Stimulated activated naive CD8-positive, alpha-beta T cell treated with anti-CD3 and anti-CD28 coated beads, Interleukin-15, Interleukin-2, amounts not matched to agents 100 ng/mL and 50 ng/mL, for 24 hours (primary cell): ENCODE measurements at regions not wholly inside any gene's neighbourhood (a gene's known extent, or its start where the extent isn't known, plus 50 kb on each side); places are given as distances from the start of the nearest gene placed in this dataset.

Source experiments
- H3K27ac Mint-ChIP-seq: one replicate; pipeline ENCODE4 v1.8.0; 2021; ENCODE audit warnings: mild to moderate bottlenecking, mixed read lengths
- H3K27me3 Mint-ChIP-seq: one replicate; pipeline ENCODE4 v1.8.0; 2021; ENCODE audit warnings: mixed read lengths
- H3K36me3 Mint-ChIP-seq: one replicate; pipeline ENCODE4 v1.8.0; 2021; ENCODE audit warnings: low read depth, mixed read lengths
- H3K4me1 Mint-ChIP-seq: one replicate; pipeline ENCODE4 v1.8.0; 2021; ENCODE audit warnings: low read depth, mixed read lengths
- H3K4me3 Mint-ChIP-seq: one replicate; pipeline ENCODE4 v1.8.0; 2021; ENCODE audit warnings: mild to moderate bottlenecking, mixed read lengths
- H3K9me3 Mint-ChIP-seq: one replicate; pipeline ENCODE4 v1.8.0; 2021; ENCODE audit warnings: mixed read lengths

DNA sequence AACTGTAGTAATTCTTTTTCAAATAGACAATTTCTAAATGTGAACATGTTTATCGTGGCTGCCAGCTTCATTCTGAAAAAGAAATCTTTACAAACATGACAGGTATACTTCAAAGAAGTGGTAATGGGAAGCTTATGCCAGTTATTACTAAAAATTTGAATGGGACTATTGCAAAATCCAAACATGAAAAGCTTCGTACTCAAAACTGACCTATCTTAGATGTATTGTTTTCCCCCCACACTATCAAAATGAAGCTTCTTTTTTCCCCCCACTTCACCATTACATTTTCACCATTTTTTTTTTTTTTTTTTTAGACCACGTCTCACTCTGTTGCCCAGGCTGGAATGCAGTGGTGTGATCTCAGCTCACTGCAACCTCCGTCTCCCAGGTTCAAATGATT lies 50.4 kb upstream of the SERTAD2 start:
- H3K4me1 Mint-ChIP-seq = peaks cover 29% of the 10 kb centered on the region

DNA sequence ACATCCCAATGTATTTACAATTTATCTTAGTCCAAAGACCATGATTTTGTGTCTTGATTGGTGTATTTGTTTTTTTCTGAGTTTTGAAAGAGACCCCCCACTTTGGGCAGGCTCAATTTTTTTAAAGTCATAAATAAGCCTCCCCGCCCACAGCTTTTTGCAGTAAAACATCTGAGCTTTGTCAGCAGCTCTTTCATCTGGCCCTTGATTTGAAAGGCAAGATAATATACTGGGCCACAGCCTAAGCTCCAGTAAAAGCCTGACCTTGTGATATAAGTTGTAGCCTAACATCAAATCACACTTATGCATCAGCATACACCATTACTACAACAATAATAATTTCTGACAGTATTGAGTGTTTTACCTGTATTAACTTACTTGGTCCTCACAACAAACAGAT lies 51.3 kb upstream of the SERTAD2 start:
- H3K4me1 Mint-ChIP-seq = peaks cover 20% of the 10 kb centered on the region
- peaks cover 5% of the 10 kb centered on the region for H3K36me3 Mint-ChIP-seq
- peaks cover 5% of the 10 kb centered on the region for H3K9me3 Mint-ChIP-seq
- H3K27me3 Mint-ChIP-seq = no peaks in the 10 kb centered on the region
- H3K4me3 Mint-ChIP-seq = no peak overlapping the region
- H3K27ac Mint-ChIP-seq = no peak overlapping the region

More for the DNA sequence above, 50.4 kb upstream of the SERTAD2 start:
- H3K9me3 Mint-ChIP-seq = peaks cover 9% of the 10 kb centered on the region
- no peak overlapping the region for H3K4me3 Mint-ChIP-seq
- H3K27me3 Mint-ChIP-seq = no peaks in the 10 kb centered on the region
- peaks cover 7% of the 10 kb centered on the region for H3K36me3 Mint-ChIP-seq
- no peak overlapping the region for H3K27ac Mint-ChIP-seq

DNA sequence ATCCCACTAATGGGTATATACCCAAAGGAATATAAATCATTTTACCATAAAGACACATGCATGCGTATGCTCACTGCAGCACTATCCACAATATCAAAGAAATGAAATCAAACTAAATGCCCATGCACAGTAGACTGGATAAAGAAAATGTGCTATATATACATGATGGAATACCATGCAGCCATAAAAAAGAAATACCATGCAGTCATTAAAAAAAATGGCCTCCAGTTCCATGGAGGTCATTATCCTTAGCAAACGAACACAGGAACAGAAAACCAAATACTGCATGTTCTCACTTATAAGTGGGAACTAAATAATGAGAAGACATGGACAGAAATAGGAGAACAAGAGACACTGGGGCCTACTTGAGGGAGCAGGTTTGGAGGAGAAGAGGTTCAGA lies 53.6 kb upstream of the SERTAD2 start:
- H3K9me3 Mint-ChIP-seq = peaks cover 5% of the 10 kb centered on the region
- no peak overlapping the region for H3K4me3 Mint-ChIP-seq
- H3K36me3 Mint-ChIP-seq = peaks cover 3% of the 10 kb centered on the region
- H3K27ac Mint-ChIP-seq = no peak overlapping the region
- H3K27me3 Mint-ChIP-seq = no peaks in the 10 kb centered on the region
- peaks cover 20% of the 10 kb centered on the region for H3K4me1 Mint-ChIP-seq

DNA sequence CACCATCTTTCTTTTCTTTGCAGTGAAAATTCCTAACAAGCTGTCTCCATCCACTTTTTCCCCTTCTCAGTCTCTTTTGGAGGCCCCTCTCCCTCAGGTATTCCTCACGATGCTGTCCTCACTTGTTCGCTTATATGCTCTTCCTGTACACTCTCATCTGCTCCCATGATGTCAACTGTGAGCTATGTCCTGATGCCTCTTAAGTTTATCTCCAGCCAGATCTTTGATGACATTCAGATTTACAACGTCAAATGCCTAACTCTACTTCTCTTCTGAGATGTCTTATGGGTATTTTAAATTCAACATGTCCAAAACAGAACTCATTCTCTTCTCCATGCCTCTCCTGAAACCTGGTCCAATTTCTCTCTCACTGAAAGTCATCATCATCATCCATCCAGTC lies 55.1 kb upstream of the SERTAD2 start:
- Mint-ChIP-seq H3K27me3 (no peaks in the 10 kb centered on the region), H3K4me1 (peaks cover 22% of the 10 kb centered on the region), H3K4me3 (no peak overlapping the region), H3K9me3 (peaks cover 5% of the 10 kb centered on the region), H3K27ac (no peak overlapping the region), H3K36me3 (peaks cover 3% of the 10 kb centered on the region)

DNA sequence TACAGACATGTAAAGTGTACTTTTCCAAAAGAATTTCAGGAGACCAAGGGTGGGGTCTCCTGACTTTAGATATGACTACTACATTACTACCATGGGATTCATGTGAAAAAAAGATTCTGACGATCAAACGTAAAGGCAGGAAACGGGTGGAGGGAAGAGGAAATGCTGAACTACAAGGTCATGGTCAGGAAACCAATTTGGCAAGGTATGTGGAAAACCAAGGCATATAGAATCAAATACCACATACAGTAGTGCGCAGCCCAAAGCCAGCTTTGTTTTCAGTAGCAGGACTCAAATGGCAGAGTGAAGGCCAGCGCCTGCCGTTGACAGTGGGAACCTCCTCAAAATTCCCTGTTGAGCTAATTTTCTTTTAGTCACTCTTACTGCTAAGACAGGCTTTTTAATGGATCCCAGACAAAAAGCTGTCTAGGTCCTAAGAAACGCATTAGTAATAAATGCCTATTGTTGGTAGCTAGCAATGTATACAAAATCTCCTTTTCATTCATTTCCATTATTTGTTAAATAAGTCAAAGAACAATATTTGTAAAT lies 57.6 kb upstream of the SERTAD2 start:
- H3K4me3 Mint-ChIP-seq = peak overlapping the region; percentile 52

DNA sequence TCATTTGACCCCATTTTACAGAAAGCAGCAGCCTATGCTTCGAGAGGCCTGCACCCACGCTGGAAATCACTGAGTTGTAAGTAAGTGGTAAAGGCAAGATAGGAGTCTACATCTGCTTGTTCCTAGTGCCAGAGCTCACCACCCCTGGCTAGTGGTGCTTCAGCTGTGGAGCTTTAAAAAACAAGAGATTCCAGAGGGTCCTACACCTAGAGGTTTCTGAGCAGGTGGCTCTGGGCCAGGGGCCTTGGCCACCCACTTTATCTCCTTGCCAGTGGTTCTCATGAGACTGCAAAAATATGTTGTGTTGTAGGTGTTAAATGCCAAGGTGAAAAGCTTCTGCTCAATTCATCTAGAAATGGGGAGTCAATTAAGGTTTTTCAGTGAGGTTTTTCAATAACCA lies 60.0 kb upstream of the SERTAD2 start:
- Mint-ChIP-seq H3K4me3 (no peak overlapping the region), H3K9me3 (no peaks in the 10 kb centered on the region), H3K27me3 (no peaks in the 10 kb centered on the region), H3K27ac (no peak overlapping the region), H3K4me1 (peaks cover 22% of the 10 kb centered on the region), H3K36me3 (no peaks in the 10 kb centered on the region)

More for the DNA sequence above, 57.6 kb upstream of the SERTAD2 start:
- Mint-ChIP-seq H3K4me1 (peaks cover 16% of the 10 kb centered on the region), H3K27me3 (no peaks in the 10 kb centered on the region), H3K36me3 (peaks cover 3% of the 10 kb centered on the region), H3K9me3 (peaks cover 5% of the 10 kb centered on the region), H3K27ac (peak overlapping the region; percentile 52)

DNA sequence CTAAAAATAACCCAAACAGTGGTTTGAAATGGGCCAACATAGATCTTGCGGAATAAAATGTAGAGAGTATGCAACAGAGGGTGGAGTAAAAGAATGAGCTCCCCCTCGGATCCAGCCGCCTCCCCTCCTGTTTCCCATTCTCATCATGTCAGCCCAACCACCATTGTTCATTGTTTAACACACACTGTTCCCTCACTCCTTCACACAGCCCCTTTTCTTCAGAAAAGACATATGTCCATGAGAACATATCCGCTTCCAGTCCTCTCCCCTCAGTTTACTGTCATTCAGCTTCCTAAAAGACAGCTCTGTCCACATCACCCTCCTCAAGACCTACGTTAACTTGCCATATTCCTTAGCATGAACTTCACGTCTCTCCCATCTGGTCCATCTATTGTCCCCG lies 62.9 kb upstream of the SERTAD2 start:
- Mint-ChIP-seq H3K4me1 (peaks cover 15% of the 10 kb centered on the region), H3K9me3 (no peaks in the 10 kb centered on the region), H3K27ac (no peak overlapping the region), H3K27me3 (no peaks in the 10 kb centered on the region), H3K4me3 (no peak overlapping the region), H3K36me3 (no peaks in the 10 kb centered on the region)

DNA sequence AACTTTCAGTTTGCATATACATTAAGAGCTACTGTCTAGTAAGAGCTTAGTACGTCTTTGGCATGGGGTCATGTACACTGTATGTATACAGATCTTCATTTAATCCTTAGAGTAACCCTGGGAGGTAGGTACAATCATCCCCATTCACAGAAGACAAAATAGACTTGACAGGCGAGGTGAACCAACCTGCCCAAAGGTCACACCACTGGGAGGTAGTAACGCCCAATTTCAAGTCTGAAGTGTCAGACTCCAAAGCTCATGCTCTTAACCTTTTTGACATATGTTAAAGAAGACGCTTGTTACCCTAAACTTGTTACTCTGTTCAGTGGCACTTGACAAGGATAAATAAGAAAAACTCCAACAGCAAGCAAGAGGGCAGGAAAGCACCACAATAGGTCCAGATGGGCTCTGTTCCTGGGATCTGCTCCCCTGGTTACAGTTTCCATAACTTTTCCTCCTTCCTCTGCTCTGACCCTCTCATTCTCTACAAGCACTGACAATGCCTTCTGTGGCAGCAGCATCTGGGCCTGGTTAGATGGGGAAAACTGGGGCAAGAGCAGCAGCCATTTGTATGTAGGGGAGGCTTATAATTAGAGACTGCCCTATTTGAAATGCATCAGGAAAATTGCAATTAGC lies 64.7 kb upstream of the SERTAD2 start:
- Mint-ChIP-seq H3K9me3 (no peaks in the 10 kb centered on the region), H3K27me3 (no peaks in the 10 kb centered on the region), H3K4me1 (peaks cover 10% of the 10 kb centered on the region), H3K4me3 (no peak overlapping the region), H3K27ac (no peak overlapping the region), H3K36me3 (no peaks in the 10 kb centered on the region)

DNA sequence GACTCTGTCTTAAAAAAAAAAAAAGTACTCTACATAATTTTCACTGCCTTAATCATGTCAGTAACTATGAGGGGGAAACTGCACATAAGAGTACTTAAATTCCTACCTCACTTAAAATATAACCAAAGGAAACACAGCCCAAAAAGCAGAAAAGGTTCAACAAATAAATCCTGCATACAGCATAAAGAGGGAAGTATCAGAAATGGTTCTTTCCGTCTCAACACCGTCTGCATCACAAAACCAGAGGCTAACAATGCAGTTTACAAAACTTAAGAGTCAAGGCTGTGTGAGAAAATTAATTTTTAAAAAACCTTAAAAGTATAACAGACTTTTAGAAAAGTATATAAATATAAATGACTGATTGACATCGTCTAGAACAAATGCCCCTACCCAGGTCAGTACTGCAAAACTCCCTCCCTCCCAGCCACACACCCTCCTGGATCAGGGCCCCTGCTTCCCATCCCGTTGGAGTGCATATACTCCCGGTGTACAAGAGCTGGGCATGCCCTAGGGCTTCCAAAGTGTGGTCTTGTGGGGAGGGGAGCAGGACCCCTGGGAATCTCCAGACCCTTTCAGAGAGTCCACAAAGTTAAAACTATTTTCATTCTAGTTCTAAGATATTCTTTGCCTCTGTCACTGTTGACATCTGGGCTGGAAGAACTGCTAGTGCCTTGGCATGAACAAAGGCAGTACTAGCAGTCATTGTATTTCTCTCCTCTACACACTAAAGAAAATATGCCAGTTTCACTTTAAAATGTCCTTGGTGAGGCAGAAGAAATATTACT lies 67.0 kb upstream of the SERTAD2 start:
- Mint-ChIP-seq H3K4me3 (no peak overlapping the region), H3K9me3 (no peaks in the 10 kb centered on the region), H3K36me3 (no peaks in the 10 kb centered on the region), H3K4me1 (peaks cover 10% of the 10 kb centered on the region), H3K27ac (no peak overlapping the region), H3K27me3 (no peaks in the 10 kb centered on the region)

DNA sequence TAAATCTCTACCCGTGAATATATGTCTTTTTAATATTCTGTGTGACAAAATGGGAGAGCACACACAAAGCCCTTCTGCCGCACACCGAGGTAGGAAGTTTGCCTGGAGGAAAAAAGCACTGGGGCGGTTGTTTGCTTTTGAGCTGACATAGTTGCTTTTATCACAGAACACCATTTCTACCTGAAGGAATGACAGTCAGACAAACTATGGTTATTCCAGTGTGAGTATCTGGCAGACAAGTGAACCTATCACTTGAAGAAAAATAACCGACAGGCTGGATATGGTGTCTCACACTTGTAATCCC lies 67.6 kb upstream of the SERTAD2 start:
- no peak overlapping the region for H3K4me3 Mint-ChIP-seq

DNA sequence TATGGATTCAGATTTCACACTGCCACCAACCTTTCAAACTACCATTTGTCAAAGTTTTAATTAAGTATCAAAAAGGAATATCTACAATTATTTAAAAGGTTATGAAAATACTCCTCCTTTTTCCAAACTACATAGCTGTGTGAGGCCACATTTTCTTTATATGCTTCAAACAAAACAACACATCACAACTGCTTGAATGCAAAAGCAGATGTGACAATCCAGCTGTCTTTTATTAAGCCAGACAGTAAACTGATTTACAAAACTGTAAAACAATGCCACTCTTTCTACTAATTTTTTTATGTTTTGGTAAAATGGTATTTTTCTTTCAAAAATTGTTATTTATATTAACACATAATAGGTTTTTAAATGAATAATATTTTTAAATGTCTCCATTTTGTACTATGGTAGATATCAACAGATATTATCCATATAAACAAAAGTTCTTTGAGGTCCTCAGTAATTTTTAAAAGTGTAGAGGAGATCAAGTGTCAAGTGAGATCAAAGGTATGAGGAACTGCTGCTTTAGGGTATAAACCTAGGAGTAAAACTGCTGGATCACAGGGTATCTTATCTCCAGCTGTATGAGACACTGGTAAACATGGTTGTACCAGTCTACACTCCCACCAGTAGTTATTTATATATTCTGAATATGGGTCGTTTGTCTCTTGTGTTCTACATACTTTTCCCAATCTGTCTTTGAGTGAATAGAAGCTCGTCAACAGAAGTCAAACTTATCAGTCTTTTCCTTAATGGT lies 68.8 kb upstream of the SERTAD2 start:
- no peak overlapping the region for H3K27ac Mint-ChIP-seq
- no peaks in the 10 kb centered on the region for H3K27me3 Mint-ChIP-seq
- H3K36me3 Mint-ChIP-seq = no peaks in the 10 kb centered on the region

More for the DNA sequence above, 67.6 kb upstream of the SERTAD2 start:
- Mint-ChIP-seq H3K36me3 (no peaks in the 10 kb centered on the region), H3K27ac (no peak overlapping the region), H3K4me1 (peaks cover 14% of the 10 kb centered on the region), H3K9me3 (no peaks in the 10 kb centered on the region), H3K27me3 (no peaks in the 10 kb centered on the region)

DNA sequence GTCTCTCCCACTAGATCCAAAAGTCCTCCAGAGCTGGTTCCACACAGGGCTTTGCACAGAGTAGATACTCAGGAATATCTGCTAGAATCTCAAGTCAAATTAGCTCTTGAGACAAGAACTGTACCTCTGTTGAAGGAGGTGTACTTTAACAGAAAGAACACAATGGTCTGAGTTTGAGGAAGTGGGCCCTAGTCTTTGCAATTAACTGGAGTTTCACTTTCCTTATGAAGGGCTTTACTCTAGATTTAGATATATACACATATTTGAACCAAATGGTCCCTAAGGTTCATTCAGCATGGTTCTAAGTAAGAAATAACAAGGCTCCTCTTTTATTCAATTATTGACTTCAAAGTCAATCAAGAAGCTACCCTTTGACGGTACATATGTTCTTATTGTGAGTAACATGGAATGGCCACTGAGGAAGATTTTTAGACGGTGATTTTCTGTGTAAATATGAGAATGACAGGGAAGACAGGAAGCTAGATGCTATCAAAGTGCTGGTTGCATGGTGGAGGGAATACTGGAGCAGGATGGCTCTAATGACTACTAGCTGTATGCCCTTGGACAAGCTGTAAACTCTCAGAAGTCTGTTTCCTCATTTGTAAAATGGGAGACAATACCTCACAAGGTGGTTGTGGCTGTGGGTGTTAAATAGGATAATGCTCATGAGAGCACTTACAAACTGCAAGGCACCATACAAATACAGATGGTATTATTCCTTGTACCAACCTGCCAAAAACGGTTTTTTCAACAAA lies 73.5 kb upstream of the SERTAD2 start:
- Mint-ChIP-seq H3K27me3 (no peaks in the 10 kb centered on the region), H3K4me3 (peak overlapping the region; percentile 59), H3K9me3 (no peaks in the 10 kb centered on the region), H3K4me1 (peaks cover 55% of the 10 kb centered on the region), H3K36me3 (no peaks in the 10 kb centered on the region), H3K27ac (peak overlapping the region; percentile 78)

More for the DNA sequence above, 68.8 kb upstream of the SERTAD2 start:
- Mint-ChIP-seq H3K9me3 (no peaks in the 10 kb centered on the region), H3K4me1 (peaks cover 26% of the 10 kb centered on the region), H3K4me3 (no peak overlapping the region)

DNA sequence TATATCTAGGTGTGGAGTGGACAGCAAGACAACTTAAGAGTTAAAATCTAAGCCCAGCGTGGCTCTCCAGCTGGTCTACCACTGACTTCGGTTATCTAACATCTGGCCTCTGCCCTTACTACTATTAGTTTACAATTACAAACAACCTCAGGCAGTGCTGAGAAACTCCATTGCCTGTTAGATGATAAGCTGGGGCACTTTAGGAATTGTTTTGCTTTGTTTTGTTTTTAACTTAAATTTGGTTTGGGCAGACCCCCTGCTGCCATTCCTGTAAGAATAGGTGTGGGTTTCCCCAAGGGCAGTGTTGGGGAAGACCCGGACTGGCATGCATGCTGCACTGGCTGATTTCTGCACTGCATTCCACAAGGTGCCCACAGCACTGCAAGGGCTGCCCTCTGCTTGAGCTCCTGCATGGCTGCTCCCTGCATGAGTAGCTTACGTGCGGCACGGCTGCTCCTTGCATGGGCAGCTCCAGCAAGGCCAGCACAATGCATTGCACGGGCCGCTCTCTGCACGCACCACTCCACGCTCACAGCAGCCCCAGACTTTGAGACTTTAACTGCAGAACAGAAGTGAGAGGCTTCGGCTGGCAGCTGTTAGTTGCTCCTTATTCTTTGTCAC lies 74.2 kb upstream of the SERTAD2 start:
- peak overlapping the region; percentile 34 for H3K4me3 Mint-ChIP-seq
- H3K4me1 Mint-ChIP-seq = peaks cover 56% of the 10 kb centered on the region
- peak overlapping the region; percentile 78 for H3K27ac Mint-ChIP-seq

DNA sequence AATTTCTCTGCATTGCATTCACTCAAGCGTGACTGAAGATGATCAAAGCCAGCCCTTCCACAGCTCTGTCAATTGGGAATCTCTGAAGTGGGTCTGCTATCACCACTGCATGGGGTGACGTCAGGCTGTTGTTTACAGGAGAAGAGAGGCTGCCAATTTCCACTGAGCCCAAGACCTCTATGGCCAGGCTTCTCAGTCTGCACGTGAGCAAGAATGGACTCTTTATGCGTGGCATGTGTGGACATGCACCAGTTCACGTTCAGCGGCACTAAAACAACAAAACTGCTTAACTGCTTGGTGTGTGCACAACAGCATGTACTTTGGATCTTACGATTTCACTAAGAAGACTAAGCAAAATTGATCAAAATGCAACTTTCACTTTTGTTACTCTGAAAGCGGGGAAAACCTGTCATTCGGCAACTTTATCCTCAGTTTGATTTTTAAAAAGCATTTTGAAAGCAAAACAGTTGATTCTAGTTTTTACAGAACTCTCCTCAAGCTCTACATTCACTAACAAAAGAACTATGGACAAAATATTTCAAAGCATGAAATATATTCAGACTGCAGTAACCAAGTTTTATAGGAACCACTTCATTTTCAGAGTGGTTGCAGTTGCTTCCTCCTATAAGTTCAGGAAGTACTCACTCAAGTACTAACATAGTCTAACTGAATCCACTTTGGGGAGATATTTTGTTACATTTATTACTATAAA lies 77.0 kb upstream of the SERTAD2 start:
- Mint-ChIP-seq H3K4me1 (peaks cover 61% of the 10 kb centered on the region), H3K27me3 (no peaks in the 10 kb centered on the region), H3K36me3 (peaks cover 11% of the 10 kb centered on the region), H3K4me3 (peak overlapping the region; percentile 83), H3K27ac (peak overlapping the region; percentile 92), H3K9me3 (no peaks in the 10 kb centered on the region)

More for the DNA sequence above, 74.2 kb upstream of the SERTAD2 start:
- H3K9me3 Mint-ChIP-seq = no peaks in the 10 kb centered on the region
- H3K36me3 Mint-ChIP-seq = no peaks in the 10 kb centered on the region
- H3K27me3 Mint-ChIP-seq = no peaks in the 10 kb centered on the region
